BLaER1 (cell line): ENCODE measurements at regions not wholly inside any gene's neighbourhood (a gene's known extent, or its start where the extent isn't known, plus 50 kb on each side); places are given as distances from the start of the nearest gene placed in this dataset.
A peak's percentile ranks its signal among the peaks of the same experiment; 100 is the strongest.

Experiments used
- H3K27ac ChIP-seq: shearing (Covaris generic); formaldehyde crosslinking; 2 replicates; pipeline ENCODE4 v1.8.1; 2022
- H3K27me3 ChIP-seq: shearing (Covaris generic); formaldehyde crosslinking; 2 replicates; pipeline ENCODE4 v1.8.1; 2022
- H3K36me3 ChIP-seq: shearing (Covaris generic); formaldehyde crosslinking; 2 replicates; pipeline ENCODE4 v1.8.1; 2022
- H3K4me1 ChIP-seq: shearing (Covaris generic); formaldehyde crosslinking; 2 replicates; pipeline ENCODE4 v1.8.1; 2022
- H3K4me2 ChIP-seq: shearing (Covaris generic); formaldehyde crosslinking; 2 replicates; pipeline ENCODE4 v1.8.1; 2022
- H3K4me3 ChIP-seq: shearing (Covaris generic); formaldehyde crosslinking; 2 replicates; pipeline ENCODE4 v1.8.1; 2022
- H3K9ac ChIP-seq: shearing (Covaris generic); formaldehyde crosslinking; 2 replicates; pipeline ENCODE4 v1.8.1; 2022
- H3K9me3 ChIP-seq: shearing (Covaris generic); formaldehyde crosslinking; 2 replicates; pipeline ENCODE4 v1.8.1; 2022
- H4K20me1 ChIP-seq: shearing (Covaris generic); formaldehyde crosslinking; 2 replicates; pipeline ENCODE4 v1.8.1; 2022
- Cebpa-rat ChIP-seq: shearing (Covaris generic); IDR thresholded peaks from 2 replicates; pipeline ENCODE4 v1.8.1; 2022

DNA sequence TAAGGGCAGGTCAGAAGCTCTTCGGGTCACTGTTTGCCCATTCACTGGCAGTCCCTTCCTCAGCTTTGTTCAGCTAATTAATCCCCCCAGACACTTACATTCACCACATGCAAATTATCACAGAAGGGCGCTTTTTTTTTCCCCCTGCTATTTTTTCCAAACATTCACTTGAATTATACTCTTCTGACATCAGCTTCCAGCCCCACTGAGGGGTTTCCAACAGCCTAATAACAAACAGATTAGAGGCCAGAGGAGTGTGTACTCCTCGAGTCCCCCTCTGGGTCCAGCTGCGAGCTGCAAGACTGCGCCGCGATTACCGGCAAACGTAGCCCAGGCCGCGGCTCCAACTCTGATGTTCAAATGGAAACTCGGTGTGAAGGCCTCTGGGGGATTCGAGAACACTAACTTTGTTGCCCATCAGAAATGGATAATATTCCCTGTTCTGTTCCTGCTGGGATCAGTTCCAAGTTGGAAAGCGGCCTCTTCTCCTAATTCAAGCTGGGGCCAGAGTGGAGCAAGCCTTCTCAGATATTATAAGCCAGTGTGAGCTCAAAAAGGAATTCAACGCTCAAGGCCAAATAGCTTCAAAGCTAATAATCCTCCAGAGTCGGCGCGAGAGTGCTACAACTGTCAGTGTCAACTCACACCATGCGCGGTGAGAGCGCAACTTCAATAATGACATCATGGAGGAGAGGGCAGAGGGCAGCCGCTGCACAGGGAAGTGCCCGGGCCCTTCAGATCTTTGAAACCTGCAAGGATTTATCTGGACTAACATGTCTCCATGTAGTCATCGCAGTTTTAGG is 560.8 kb downstream of the BNC2 start:
- Histone ChIP-seq H3K9ac (no peak overlapping the region), H3K27ac (no peak overlapping the region), H3K27me3 (no peaks in the 10 kb centered on the region), H3K4me2 (peak overlapping the region; percentile 79; the same call in 1 of the 2 replicates), H4K20me1 (no peaks in the 10 kb centered on the region), H3K36me3 (no peaks in the 10 kb centered on the region), H3K9me3 (no peaks in the 10 kb centered on the region), H3K4me3 (no peak overlapping the region), H3K4me1 (peaks cover 17% of the 10 kb centered on the region)
- TF ChIP-seq Cebpa-rat = no peak

DNA sequence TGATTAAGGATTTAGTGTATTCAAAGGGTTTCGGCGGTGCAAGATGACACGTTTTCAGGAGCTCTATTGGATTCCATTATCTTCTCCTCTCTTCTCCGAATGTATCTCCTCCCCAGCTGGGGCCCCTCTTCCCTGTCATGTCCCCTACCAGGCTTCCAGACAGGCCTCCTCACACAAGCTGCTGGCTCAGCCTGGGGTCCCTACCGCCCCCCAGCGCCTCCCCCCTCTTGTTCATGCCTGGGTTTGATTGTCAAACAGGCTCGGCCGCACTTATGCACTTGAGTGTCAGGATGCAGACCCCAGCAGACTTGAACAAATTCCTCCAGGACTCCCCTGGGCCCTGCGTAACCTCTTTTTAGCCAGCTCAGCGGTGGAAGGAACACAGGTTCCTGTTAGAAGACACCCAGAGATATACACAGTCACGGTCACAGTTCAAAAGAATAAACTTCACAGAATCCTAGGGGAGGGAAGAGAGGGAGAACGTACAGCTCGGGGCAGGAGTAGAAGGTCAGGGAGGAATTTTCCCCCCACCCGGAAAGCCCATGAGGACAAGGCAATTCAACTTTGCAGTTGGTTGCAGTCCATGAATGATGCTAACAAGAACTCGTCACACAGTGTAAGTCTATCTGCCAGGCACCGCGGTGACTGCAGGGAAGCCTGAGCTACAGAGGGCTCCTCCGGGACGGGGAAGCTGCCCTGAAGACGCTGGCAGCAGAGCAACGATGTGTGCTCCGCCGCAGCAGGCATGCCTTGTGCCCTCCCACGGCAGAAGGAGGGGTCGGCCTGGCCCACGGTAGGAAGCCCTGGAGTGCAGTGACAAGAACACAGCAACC is 560.0 kb downstream of the BNC2 start:
- Histone ChIP-seq H3K9ac (no peak overlapping the region), H3K9me3 (no peaks in the 10 kb centered on the region), H3K27me3 (no peaks in the 10 kb centered on the region), H4K20me1 (no peaks in the 10 kb centered on the region), H3K4me3 (peak overlapping the region; percentile 16; the same call in 1 of the 2 replicates), H3K36me3 (no peaks in the 10 kb centered on the region), H3K4me1 (peaks cover 17% of the 10 kb centered on the region), H3K4me2 (peak overlapping the region; percentile 79), H3K27ac (peak overlapping the region; percentile 2; the same call in 1 of the 2 replicates)
- no peak for TF ChIP-seq Cebpa-rat

DNA sequence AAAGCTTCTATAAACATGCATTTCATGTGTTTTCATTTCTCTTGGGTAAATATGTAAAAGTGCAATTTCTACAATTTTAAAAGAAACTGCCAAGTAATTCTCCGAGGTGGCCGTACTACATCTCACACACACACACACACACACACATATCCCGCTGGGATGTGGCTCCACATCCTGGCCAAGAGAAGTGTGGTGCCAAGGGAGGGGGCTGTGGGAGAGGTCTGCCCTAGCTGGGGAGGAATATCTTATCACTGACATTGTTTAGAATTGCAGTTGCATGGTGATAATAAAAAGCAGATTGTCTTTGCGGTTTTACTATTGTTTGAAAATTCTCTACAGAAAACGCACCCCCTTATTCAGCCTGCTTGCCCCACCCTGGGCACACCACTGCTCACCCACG is 558.4 kb downstream of the BNC2 start:
- H3K4me2 ChIP-seq = no peak overlapping the region
- no peak for TF ChIP-seq Cebpa-rat
- no peaks in the 10 kb centered on the region for H3K27me3 ChIP-seq
- no peak overlapping the region for H3K9ac ChIP-seq
- no peaks in the 10 kb centered on the region for H4K20me1 ChIP-seq
- H3K4me1 ChIP-seq = peaks cover 28% of the 10 kb centered on the region
- no peak overlapping the region for H3K27ac ChIP-seq
- H3K4me3 ChIP-seq = no peak overlapping the region
- H3K36me3 ChIP-seq = no peaks in the 10 kb centered on the region
- no peaks in the 10 kb centered on the region for H3K9me3 ChIP-seq

DNA sequence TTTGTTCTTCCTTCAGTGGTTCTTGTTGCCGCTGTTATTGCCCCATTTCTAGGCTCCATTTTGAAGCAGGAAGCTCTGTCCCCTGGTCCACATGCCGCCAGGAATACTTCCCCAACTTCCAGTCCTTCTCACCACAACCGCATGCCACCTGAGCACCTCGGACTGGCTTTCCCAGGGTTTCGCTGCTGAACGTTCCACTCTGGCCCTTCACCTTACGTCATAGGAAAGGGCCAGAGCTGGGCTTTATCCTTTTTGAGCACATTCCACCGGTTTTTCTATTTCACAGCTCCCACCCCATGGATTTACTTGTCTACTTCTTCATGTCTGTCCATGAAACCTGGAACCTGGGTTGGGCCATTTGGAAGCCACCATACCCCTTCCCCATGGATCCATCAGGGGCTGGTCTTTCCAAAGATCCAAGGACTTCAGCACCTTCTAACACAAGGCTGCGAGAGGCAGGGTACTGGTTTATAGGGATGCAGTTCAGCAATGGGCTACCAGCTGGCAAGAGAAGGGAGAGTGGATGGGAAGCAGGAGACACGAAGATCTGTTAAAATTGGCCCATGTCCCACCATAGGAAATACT is 557.4 kb downstream of the BNC2 start:
- H3K4me2 ChIP-seq = no peak overlapping the region
- peaks cover 28% of the 10 kb centered on the region for H3K4me1 ChIP-seq

DNA sequence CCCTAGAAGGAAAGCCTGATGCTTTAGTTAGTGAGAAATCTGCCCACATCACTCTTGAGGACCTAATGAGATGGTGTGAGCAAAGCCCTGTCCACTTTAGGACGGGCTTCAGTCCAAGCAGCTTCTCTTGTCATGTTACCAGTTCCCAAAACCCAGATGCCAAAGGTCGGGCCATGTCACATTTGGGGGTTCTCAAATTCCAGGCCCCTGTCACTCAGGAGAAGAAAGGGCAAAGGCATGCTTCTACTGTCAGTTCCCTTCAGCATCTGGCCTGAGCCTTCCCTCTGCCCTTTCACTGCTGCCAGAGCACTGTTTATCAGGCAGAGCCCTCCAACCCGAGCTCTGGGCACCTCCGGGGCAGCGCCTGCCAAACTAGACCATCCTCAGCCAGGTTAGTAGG is 556.0 kb downstream of the BNC2 start:
- Histone ChIP-seq H3K27ac (no peak overlapping the region), H3K9me3 (no peaks in the 10 kb centered on the region), H3K36me3 (no peaks in the 10 kb centered on the region), H3K4me2 (no peak overlapping the region), H3K9ac (no peak overlapping the region), H3K27me3 (no peaks in the 10 kb centered on the region), H3K4me1 (peaks cover 28% of the 10 kb centered on the region), H3K4me3 (no peak overlapping the region), H4K20me1 (no peaks in the 10 kb centered on the region)
- TF ChIP-seq Cebpa-rat = no peak

More for the DNA sequence above, 557.4 kb downstream of the BNC2 start:
- Histone ChIP-seq H3K4me3 (no peak overlapping the region), H3K9ac (no peak overlapping the region), H3K9me3 (no peaks in the 10 kb centered on the region), H3K27ac (no peak overlapping the region), H4K20me1 (no peaks in the 10 kb centered on the region), H3K36me3 (no peaks in the 10 kb centered on the region), H3K27me3 (no peaks in the 10 kb centered on the region)
- no peak for TF ChIP-seq Cebpa-rat

DNA sequence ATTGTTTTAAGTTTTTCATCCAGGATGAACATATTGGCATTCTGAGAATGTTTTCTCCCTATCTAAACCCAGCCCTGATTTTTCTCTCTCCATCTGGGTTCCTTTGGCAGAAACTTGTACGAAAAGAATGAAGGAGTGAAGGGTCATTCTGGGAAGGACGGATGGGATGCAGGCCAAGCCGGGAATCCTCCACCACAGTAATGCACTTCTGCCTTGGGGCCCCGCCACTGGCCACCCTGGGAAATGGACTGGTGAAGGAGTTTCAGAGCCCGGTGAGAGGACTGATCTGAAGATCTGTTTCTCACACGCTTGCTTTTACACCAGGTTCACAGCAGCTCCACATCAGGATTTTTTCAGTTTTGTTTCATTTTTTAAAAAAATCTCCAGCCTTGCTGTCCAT is 554.8 kb downstream of the BNC2 start:
- no peak overlapping the region for H3K4me2 ChIP-seq
- H3K4me3 ChIP-seq = no peak overlapping the region
- H3K9ac ChIP-seq = no peak overlapping the region
- no peaks in the 10 kb centered on the region for H3K9me3 ChIP-seq
- H3K27ac ChIP-seq = no peak overlapping the region
- no peaks in the 10 kb centered on the region for H3K27me3 ChIP-seq
- H3K36me3 ChIP-seq = no peaks in the 10 kb centered on the region
- no peak for TF ChIP-seq Cebpa-rat
- H4K20me1 ChIP-seq = no peaks in the 10 kb centered on the region
- H3K4me1 ChIP-seq = peaks cover 18% of the 10 kb centered on the region

DNA sequence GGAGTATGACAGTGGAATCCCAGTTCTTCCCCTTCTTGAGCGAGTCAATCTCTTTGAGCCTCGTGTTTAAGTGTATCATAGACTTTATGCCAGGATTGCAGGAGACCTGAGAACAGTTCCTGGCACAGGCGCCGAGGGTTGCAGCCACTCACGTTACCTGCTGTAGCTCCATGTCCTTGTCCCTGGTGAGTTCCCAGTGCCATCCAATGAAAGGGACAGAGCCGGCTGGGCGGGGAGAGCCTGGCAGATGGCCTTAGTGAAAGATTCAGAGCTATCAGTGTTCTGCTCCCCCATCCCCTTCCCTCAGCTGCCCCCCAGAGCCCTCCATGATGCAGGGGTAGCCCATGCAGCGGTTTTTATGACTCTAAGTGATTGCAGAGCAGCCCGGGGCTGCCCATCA is 554.0 kb downstream of the BNC2 start:
- no peaks in the 10 kb centered on the region for H3K36me3 ChIP-seq
- no peaks in the 10 kb centered on the region for H4K20me1 ChIP-seq
- peaks cover 14% of the 10 kb centered on the region for H3K4me1 ChIP-seq
- no peaks in the 10 kb centered on the region for H3K27me3 ChIP-seq
- TF ChIP-seq Cebpa-rat = no peak
- no peak overlapping the region for H3K4me3 ChIP-seq
- no peak overlapping the region for H3K9ac ChIP-seq
- peak overlapping the region; percentile 12; the same call in 1 of the 2 replicates for H3K4me2 ChIP-seq
- no peak overlapping the region for H3K27ac ChIP-seq
- no peaks in the 10 kb centered on the region for H3K9me3 ChIP-seq

DNA sequence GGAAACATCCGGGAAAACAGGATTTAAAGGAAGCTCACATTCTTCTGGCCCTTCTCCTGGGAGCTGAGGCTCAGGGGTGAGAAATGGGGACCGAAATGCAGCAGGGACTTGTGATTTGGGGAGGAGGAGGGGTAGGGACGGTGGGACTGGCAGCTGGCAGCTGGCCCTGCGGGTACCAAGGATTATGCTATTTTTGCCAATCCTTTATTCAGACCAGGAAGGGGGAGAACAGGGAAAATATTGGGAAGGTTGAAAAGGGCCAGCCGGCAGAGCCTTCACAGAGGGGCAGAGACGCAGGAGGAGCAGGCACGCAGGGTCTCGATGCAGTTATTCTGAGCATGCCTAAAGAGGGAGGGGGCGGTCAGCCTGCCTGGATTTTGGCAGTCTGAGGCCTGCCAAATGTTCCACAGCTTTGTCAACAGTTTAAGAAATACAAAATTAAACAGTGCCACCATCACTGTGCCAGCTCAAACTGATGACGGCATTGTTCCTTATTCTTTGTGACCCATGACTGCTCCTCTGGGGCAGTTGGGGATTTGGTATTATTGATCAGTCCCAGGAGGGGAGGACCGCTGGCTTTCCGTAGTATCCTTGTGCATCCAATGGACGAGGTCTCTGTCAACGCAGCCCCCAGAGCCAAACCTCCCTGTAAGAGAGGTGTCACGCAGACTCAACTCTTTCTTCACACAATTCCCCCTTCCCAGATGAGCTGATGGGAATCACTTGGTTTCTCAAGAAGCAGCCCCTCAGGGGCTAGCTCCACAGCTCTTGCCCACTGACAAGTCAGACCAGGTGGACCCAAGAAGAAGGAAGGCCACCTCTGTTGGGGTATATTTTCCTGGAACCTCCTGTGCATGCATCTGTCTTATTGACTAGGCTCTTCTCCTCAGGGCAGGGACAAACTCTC is 553.3 kb downstream of the BNC2 start:
- peaks cover 18% of the 10 kb centered on the region for H3K4me1 ChIP-seq
- H3K36me3 ChIP-seq = no peaks in the 10 kb centered on the region
- H3K9me3 ChIP-seq = no peaks in the 10 kb centered on the region
- no peaks in the 10 kb centered on the region for H4K20me1 ChIP-seq
- no peak overlapping the region for H3K4me2 ChIP-seq
- H3K27me3 ChIP-seq = no peaks in the 10 kb centered on the region
- H3K27ac ChIP-seq = no peak overlapping the region
- TF ChIP-seq Cebpa-rat = no peak
- no peak overlapping the region for H3K9ac ChIP-seq
- no peak overlapping the region for H3K4me3 ChIP-seq

DNA sequence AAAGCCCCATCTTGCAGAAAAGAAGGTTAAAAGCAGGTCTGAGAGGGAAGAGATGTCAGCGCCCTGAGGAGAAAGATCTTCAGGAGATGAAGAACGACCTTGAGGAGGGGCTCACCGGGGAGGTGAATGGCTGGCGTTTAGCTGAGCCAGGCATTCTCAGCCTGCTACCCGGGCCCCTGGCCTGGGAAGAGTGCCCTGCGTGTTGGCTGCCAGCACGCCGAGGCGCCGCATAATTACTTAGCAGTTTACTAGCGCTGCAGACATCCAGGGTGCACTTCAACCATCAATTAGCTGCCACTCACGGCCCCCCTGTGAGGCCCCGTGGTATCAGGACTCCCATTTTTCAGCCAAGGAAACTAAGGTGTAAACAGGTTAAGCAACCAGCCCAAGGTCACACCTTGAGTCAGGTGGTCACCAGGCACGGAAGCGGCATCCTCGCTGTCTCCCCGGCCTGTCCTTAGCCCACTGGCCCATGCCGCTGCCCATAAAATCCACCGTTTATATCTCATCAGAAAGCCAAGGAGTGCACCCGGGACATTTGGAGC is 551.9 kb downstream of the BNC2 start:
- Histone ChIP-seq H4K20me1 (no peaks in the 10 kb centered on the region), H3K27ac (no peak overlapping the region), H3K4me2 (no peak overlapping the region), H3K4me3 (no peak overlapping the region), H3K4me1 (peaks cover 18% of the 10 kb centered on the region), H3K9ac (no peak overlapping the region), H3K9me3 (no peaks in the 10 kb centered on the region), H3K36me3 (no peaks in the 10 kb centered on the region), H3K27me3 (no peaks in the 10 kb centered on the region)
- TF ChIP-seq Cebpa-rat = no peak
